HFF-Myc (cell line): ENCODE measurements at regions not wholly inside any gene's neighbourhood (a gene's known extent, or its start where the extent isn't known, plus 50 kb on each side); places are given as distances from the start of the nearest gene placed in this dataset.

ENCODE experiments used
- DNase-seq: peaks from one replicate; pipeline ENCODE4 v3.0.0-alpha.2; 2011; ENCODE audit warnings: low read depth; ENCODE audit errors: extremely low read depth
- H3K4me3 ChIP-seq: replicated peaks from 2 replicates; pipeline ENCODE4 v1.5.1; 2011; ENCODE audit warnings: low read depth, mild to moderate bottlenecking, control low read depth, low read length
- CTCF ChIP-seq: IDR thresholded peaks from 2 replicates; pipeline ENCODE4 v1.5.1; 2012; ENCODE audit warnings: mild to moderate bottlenecking, low read depth, low read length, control low read depth; ENCODE audit errors: missing control alignments

GRCh38 chr14:97301931-97302559, 504.9 kb downstream of the VRK1 start:
- no peak for TF ChIP-seq CTCF
- no peak for DNase-seq
- H3K4me3 ChIP-seq = no peak overlapping the region

DNA sequence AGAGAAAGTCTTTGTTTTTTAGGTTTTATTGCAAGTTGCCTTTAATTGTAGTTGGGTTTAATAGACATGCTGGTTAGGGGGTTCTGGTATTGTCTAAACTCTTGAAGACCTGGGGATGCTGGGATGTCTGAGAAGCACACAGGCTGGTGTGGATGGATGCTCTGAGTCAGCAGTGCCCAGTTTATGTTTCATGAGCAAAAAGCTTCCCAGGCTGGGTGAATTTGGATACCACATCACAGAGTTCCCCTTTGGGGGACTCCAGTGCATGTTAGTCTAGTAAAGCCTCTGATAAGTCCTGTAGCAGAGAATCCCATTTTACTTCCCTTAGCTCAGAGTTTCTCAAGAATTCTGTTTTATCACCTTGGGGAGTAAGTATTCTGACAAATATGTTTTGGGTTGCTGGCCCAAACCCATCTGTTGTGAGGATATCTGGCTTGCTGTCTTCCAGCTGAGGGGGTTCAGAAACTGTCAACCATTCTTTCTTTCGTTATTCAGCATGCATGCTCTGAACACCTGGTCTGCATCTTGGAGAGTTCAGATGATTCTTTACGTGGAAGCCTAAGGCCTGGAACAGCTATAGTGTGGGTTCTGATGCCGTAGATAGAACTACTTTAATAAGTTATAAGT, 509.1 kb downstream of the VRK1 start:
- no peak overlapping the region for H3K4me3 ChIP-seq
- no peak for DNase-seq
- TF ChIP-seq CTCF = no peak

DNA sequence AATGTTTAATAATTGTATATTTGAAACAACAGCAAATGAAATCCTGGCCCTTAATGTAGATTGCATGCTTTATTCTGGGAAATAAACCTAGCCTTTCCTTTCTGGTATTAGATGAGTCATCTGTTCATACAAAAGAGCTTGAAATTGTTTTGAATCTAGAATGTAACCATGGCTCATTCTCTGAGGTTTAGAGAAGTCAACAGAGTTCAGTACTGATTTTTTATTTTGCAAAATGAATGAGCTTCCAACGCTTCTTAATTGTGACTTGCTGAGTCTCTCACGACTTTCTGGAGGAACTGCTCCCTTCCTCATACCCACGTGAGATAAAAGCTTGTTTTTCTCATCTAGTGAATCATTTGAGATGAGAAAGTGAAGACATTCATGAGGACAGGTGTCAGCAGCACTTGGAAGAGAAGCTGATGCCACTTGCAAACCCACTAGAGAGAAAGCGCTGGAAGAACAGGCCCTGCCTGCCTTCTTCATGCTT, 509.6 kb downstream of the VRK1 start:
- H3K4me3 ChIP-seq = no peak overlapping the region
- DNase-seq = no peak
- no peak for TF ChIP-seq CTCF

GRCh38 chr14:97311411-97311810, 514.2 kb downstream of the VRK1 start:
- TF ChIP-seq CTCF = no peak
- no peak for DNase-seq
- H3K4me3 ChIP-seq = no peak overlapping the region

- H3K4me3 ChIP-seq = no peak overlapping the region
- no peak for DNase-seq
- no peak for TF ChIP-seq CTCF
These were observed 515.7 kb downstream of the VRK1 start for GRCh38 chr14:97312910-97313309.

- DNase-seq = no peak
- no peak for TF ChIP-seq CTCF
- H3K4me3 ChIP-seq = no peak overlapping the region
These were observed 518.6 kb downstream of the VRK1 start for GRCh38 chr14:97315790-97316189.
